MM.1S (cell line): ENCODE measurements at regions not wholly inside any gene's neighbourhood (a gene's known extent, or its start where the extent isn't known, plus 50 kb on each side); places are given as distances from the start of the nearest gene placed in this dataset.

ENCODE experiments used
- DNase-seq: peaks from one replicate; pipeline ENCODE4 v3.0.0-alpha.2; 2015
- H2AFZ ChIP-seq: fragments of 300-600 bp; sonication (generic); 2 replicates; pipeline ENCODE4 v1.6.0; 2016; ENCODE audit warnings: antibody characterized with exemption, low read length
- H3F3A ChIP-seq: fragments of 300-600 bp; sonication (generic); 2 replicates; pipeline ENCODE4 v1.6.1; 2016; ENCODE audit warnings: mild to moderate bottlenecking, antibody characterized with exemption, low read length, moderate library complexity, mixed read lengths; ENCODE audit not compliant: insufficient read depth
- H3K27ac ChIP-seq: fragments of 300-600 bp; sonication (generic); 2 replicates; pipeline ENCODE4 v1.5.1; 2016; ENCODE audit warnings: mild to moderate bottlenecking, low read length
- H3K27me3 ChIP-seq: fragments of 300-600 bp; sonication (generic); replicated peaks from 2 replicates; pipeline ENCODE4 v1.6.0; 2016; ENCODE audit warnings: low read length; ENCODE audit not compliant: insufficient read depth
- H3K36me3 ChIP-seq: fragments of 300-600 bp; sonication (generic); replicated peaks from 2 replicates; pipeline ENCODE4 v1.6.1; 2016; ENCODE audit warnings: mild to moderate bottlenecking, low read length, mixed read lengths; ENCODE audit not compliant: insufficient read depth
- H3K4me1 ChIP-seq: fragments of 300-600 bp; sonication (generic); 2 replicates; pipeline ENCODE4 v1.6.1; 2016; ENCODE audit warnings: low read length, mixed read lengths
- H3K4me2 ChIP-seq: fragments of 300-600 bp; sonication (generic); 2 replicates; pipeline ENCODE4 v1.6.0; 2016; ENCODE audit warnings: low read depth, low read length
- H3K4me3 ChIP-seq: fragments of 300-600 bp; sonication (generic); 2 replicates; pipeline ENCODE4 v1.5.1; 2016; ENCODE audit warnings: low read length, mixed read lengths
- H3K79me2 ChIP-seq: fragments of 300-600 bp; sonication (generic); 2 replicates; pipeline ENCODE4 v1.6.1; 2016; ENCODE audit warnings: mixed run types, low read length, mixed read lengths
- H3K9ac ChIP-seq: fragments of 300-600 bp; sonication (generic); 2 replicates; pipeline ENCODE4 v1.6.1; 2016; ENCODE audit warnings: low read length, mixed read lengths
- H3K9me2 ChIP-seq: fragments of 300-600 bp; sonication (generic); replicated peaks from 2 replicates; pipeline ENCODE4 v1.6.1; 2016; ENCODE audit warnings: mild to moderate bottlenecking, low read length, mixed read lengths; ENCODE audit not compliant: insufficient read depth
- H3K9me3 ChIP-seq: fragments of 300-600 bp; sonication (generic); replicated peaks from 2 replicates; pipeline ENCODE4 v1.6.1; 2016; ENCODE audit warnings: mild to moderate bottlenecking, low read length, mixed read lengths; ENCODE audit not compliant: insufficient read depth
- H4K20me1 ChIP-seq: fragments of 300-600 bp; sonication (generic); 2 replicates; pipeline ENCODE4 v1.6.1; 2016; ENCODE audit warnings: mild to moderate bottlenecking, low read length, moderate library complexity, mixed read lengths; ENCODE audit not compliant: insufficient read depth
- CTCF ChIP-seq: fragments of 300-600 bp; sonication (generic); IDR thresholded peaks from 2 replicates; pipeline ENCODE4 v1.5.1; 2016; ENCODE audit warnings: antibody characterized with exemption, low read length, mixed read lengths
- EZH2 ChIP-seq: fragments of 300-600 bp; sonication (generic); optimal IDR thresholded peaks from 2 replicates; pipeline ENCODE3; 2017; ENCODE audit warnings: low read depth, mild to moderate bottlenecking, antibody characterized with exemption, low read length, mixed read lengths
- EZH2phosphoT487 ChIP-seq: fragments of 300-600 bp; sonication (generic); IDR thresholded peaks from 2 replicates; pipeline ENCODE4 v1.6.1; 2018; ENCODE audit warnings: antibody characterized with exemption, low read length

GRCh38 chr5:34570143-34570542 lies 86.0 kb upstream of the RAI14 start:
- no peak overlapping the region for H2AFZ ChIP-seq
- no peaks in the 10 kb centered on the region for H3K36me3 ChIP-seq
- no peaks in the 10 kb centered on the region for H4K20me1 ChIP-seq
- H3K4me3 ChIP-seq: no peak overlapping the region
- DNase-seq: no peak
- H3K79me2 ChIP-seq: no peaks in the 10 kb centered on the region
- no peak overlapping the region for H3K27ac ChIP-seq
- TF ChIP-seq EZH2: no peak
- no peak for TF ChIP-seq EZH2phosphoT487
- TF ChIP-seq CTCF: no peak
- H3F3A ChIP-seq: no peaks in the 10 kb centered on the region
- no peaks in the 10 kb centered on the region for H3K27me3 ChIP-seq
- no peaks in the 10 kb centered on the region for H3K9me2 ChIP-seq
- H3K4me1 ChIP-seq: no peaks in the 10 kb centered on the region
- no peak overlapping the region for H3K9ac ChIP-seq
- no peak overlapping the region for H3K4me2 ChIP-seq
- no peaks in the 10 kb centered on the region for H3K9me3 ChIP-seq

- H2AFZ ChIP-seq: no peak overlapping the region
- no peak overlapping the region for H3K4me2 ChIP-seq
- no peaks in the 10 kb centered on the region for H3K36me3 ChIP-seq
- TF ChIP-seq CTCF (no peak), EZH2 (no peak), EZH2phosphoT487 (no peak)
- H4K20me1 ChIP-seq: no peaks in the 10 kb centered on the region
- no peaks in the 10 kb centered on the region for H3K27me3 ChIP-seq
- no peaks in the 10 kb centered on the region for H3F3A ChIP-seq
- DNase-seq: no peak
- no peak overlapping the region for H3K4me3 ChIP-seq
- H3K9me2 ChIP-seq: no peaks in the 10 kb centered on the region
- H3K27ac ChIP-seq: no peak overlapping the region
- no peaks in the 10 kb centered on the region for H3K9me3 ChIP-seq
- H3K79me2 ChIP-seq: no peaks in the 10 kb centered on the region
- H3K9ac ChIP-seq: no peak overlapping the region
- no peaks in the 10 kb centered on the region for H3K4me1 ChIP-seq
These were observed 85.1 kb upstream of the RAI14 start for GRCh38 chr5:34570721-34571676.

- no peaks in the 10 kb centered on the region for H3K36me3 ChIP-seq
- no peak overlapping the region for H3K4me3 ChIP-seq
- no peak overlapping the region for H3K4me2 ChIP-seq
- no peaks in the 10 kb centered on the region for H3F3A ChIP-seq
- H3K27me3 ChIP-seq: no peaks in the 10 kb centered on the region
- no peaks in the 10 kb centered on the region for H3K79me2 ChIP-seq
- TF ChIP-seq EZH2 (no peak), EZH2phosphoT487 (no peak), CTCF (no peak)
- H2AFZ ChIP-seq: no peak overlapping the region
- no peaks in the 10 kb centered on the region for H3K4me1 ChIP-seq
- no peaks in the 10 kb centered on the region for H4K20me1 ChIP-seq
- H3K9me3 ChIP-seq: no peaks in the 10 kb centered on the region
- DNase-seq: no peak
- H3K27ac ChIP-seq: no peak overlapping the region
- no peaks in the 10 kb centered on the region for H3K9me2 ChIP-seq
- H3K9ac ChIP-seq: no peak overlapping the region
These were observed 84.5 kb upstream of the RAI14 start for GRCh38 chr5:34571677-34572041.
